Lower leg skin (tissue), 3 donors: ENCODE measurements at regions not wholly inside any gene's neighbourhood (a gene's known extent, or its start where the extent isn't known, plus 50 kb on each side); places are given as distances from the start of the nearest gene placed in this dataset.
"Not testable (repeated sequence)": the region's sequence is repeated elsewhere in the genome, so short reads cannot be mapped to it uniquely, and the experiment has no call there.

Experiments
- POLR2A ChIP-seq, 2 donors: fragments of 450-650 bp; IDR thresholded peaks; one replicate each; pipeline ENCODE4 v1.6.1; 2016 to 2017; ENCODE audit warnings: antibody characterized with exemption in 2 of 2, mild to moderate bottlenecking in 1 of 2, moderate library complexity in 1 of 2
- TF ChIP-seq, protein P1 (sequence below), 3 donors: fragments of 450-650 bp; IDR thresholded peaks; one replicate each; pipeline ENCODE4 v1.5.1; 2016; ENCODE audit warnings: antibody characterized with exemption in 3 of 3, mild to moderate bottlenecking in 3 of 3, moderate library complexity in 2 of 3

DNA sequence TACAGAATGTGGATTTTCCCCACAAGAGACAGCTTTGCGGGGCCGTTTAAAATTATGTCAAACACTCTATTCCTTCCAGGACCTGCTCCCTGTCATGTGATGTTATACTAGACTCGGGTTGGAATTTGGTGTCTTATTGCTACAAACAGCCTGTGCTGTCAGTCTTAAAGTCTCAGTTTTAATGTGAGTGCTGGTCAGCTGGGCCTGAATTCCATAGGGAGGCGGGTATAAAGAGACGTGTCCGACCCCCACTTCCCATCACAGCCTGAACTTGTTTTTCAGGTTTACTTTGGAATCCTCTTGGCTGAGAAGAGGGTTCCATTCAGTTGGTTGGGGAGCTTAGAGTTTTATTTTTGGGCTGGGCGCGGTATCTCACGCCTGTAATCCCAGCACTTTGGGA lies 146.5 kb upstream of the ZNF469 start:
- not testable (repeated sequence) for TF ChIP-seq POLR2A (IDR thresholded peaks at IDR 0.05)
- TF ChIP-seq, protein P1, sequence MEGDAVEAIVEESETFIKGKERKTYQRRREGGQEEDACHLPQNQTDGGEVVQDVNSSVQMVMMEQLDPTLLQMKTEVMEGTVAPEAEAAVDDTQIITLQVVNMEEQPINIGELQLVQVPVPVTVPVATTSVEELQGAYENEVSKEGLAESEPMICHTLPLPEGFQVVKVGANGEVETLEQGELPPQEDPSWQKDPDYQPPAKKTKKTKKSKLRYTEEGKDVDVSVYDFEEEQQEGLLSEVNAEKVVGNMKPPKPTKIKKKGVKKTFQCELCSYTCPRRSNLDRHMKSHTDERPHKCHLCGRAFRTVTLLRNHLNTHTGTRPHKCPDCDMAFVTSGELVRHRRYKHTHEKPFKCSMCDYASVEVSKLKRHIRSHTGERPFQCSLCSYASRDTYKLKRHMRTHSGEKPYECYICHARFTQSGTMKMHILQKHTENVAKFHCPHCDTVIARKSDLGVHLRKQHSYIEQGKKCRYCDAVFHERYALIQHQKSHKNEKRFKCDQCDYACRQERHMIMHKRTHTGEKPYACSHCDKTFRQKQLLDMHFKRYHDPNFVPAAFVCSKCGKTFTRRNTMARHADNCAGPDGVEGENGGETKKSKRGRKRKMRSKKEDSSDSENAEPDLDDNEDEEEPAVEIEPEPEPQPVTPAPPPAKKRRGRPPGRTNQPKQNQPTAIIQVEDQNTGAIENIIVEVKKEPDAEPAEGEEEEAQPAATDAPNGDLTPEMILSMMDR (IDR thresholded peaks at IDR 0.05) = not testable (repeated sequence)
